DOHH2 (cell line): ENCODE measurements at regions not wholly inside any gene's neighbourhood (a gene's known extent, or its start where the extent isn't known, plus 50 kb on each side); places are given as distances from the start of the nearest gene placed in this dataset.

ENCODE experiments used
- H3F3A ChIP-seq: fragments of 200-600 bp; sonication (generic), shearing (Covaris generic); 2 replicates; pipeline ENCODE4 v1.6.0; 2016; ENCODE audit warnings: antibody characterized with exemption, mild to moderate bottlenecking; ENCODE audit not compliant: control insufficient read depth, insufficient read depth
- H3K27ac ChIP-seq: fragments of 200-600 bp; sonication (generic); 2 replicates; pipeline ENCODE4 v1.5.1; 2014; ENCODE audit warnings: low read depth, mild to moderate bottlenecking, low read length, moderate library complexity
- H3K27me3 ChIP-seq: fragments of 200-600 bp; sonication (generic); 2 replicates; pipeline ENCODE4 v1.6.1; 2014; ENCODE audit warnings: mild to moderate bottlenecking, low read length, mixed read lengths; ENCODE audit not compliant: control insufficient read depth
- H3K36me3 ChIP-seq: fragments of 200-600 bp; sonication (generic); 2 replicates; pipeline ENCODE4 v1.6.1; 2014; ENCODE audit warnings: mild to moderate bottlenecking, low read length, moderate library complexity, mixed read lengths; ENCODE audit not compliant: control insufficient read depth
- H3K4me1 ChIP-seq: fragments of 200-600 bp; sonication (generic); 2 replicates; pipeline ENCODE4 v1.6.1; 2014; ENCODE audit warnings: mild to moderate bottlenecking, low read length, mixed read lengths; ENCODE audit not compliant: control insufficient read depth
- H3K4me2 ChIP-seq: fragments of 200-600 bp; sonication (generic); 2 replicates; pipeline ENCODE4 v1.6.0; 2014; ENCODE audit warnings: mild to moderate bottlenecking, low read length, moderate library complexity
- H3K4me3 ChIP-seq: fragments of 200-600 bp; sonication (generic); 2 replicates; pipeline ENCODE4 v1.5.1; 2014; ENCODE audit warnings: mild to moderate bottlenecking, low read length, mixed read lengths
- H3K79me2 ChIP-seq: fragments of 200-600 bp; sonication (generic); 2 replicates; pipeline ENCODE4 v1.6.1; 2014; ENCODE audit warnings: mild to moderate bottlenecking, low read length, mixed read lengths; ENCODE audit not compliant: control insufficient read depth
- H3K9me2 ChIP-seq: fragments of 200-600 bp; sonication (generic); replicated peaks from 2 replicates; pipeline ENCODE4 v1.6.1; 2014; ENCODE audit warnings: mild to moderate bottlenecking, low read length, mixed read lengths; ENCODE audit not compliant: control insufficient read depth
- H3K9me3 ChIP-seq: fragments of 200-600 bp; sonication (generic); 2 replicates; pipeline ENCODE4 v1.6.1; 2014; ENCODE audit warnings: antibody characterized with exemption, low read length, mixed read lengths; ENCODE audit not compliant: control insufficient read depth, insufficient read depth
- H4K20me1 ChIP-seq: fragments of 200-600 bp; sonication (generic); 2 replicates; pipeline ENCODE4 v1.6.0; 2014; ENCODE audit warnings: low read depth, mild to moderate bottlenecking, antibody characterized with exemption, low read length, moderate library complexity; ENCODE audit not compliant: control insufficient read depth, insufficient read depth
- CTCF ChIP-seq: fragments of 200-600 bp; sonication (generic); IDR thresholded peaks from one replicate; pipeline ENCODE4 v1.5.1; 2014; ENCODE audit warnings: antibody characterized with exemption, mild to moderate bottlenecking, low read depth, low read length; ENCODE audit not compliant: poor library complexity, severe bottlenecking
- EZH2phosphoT487 ChIP-seq: fragments of 200-600 bp; sonication (generic); IDR thresholded peaks from 2 replicates; pipeline ENCODE4 v1.6.1; 2017; ENCODE audit warnings: borderline replicate concordance, mild to moderate bottlenecking, antibody characterized with exemption, low read length, moderate library complexity, mixed read lengths

- no peaks in the 10 kb centered on the region; the same call in 1 of the 2 replicates for H3K27me3 ChIP-seq
- no peaks in the 10 kb centered on the region for H3K9me2 ChIP-seq
- no peaks in the 10 kb centered on the region for H4K20me1 ChIP-seq
- no peak for TF ChIP-seq CTCF
- no peak for TF ChIP-seq EZH2phosphoT487
- no peaks in the 10 kb centered on the region for H3K36me3 ChIP-seq
- H3F3A ChIP-seq, result no peaks in the 10 kb centered on the region
- no peak overlapping the region for H3K27ac ChIP-seq
- no peaks in the 10 kb centered on the region for H3K79me2 ChIP-seq
- no peak overlapping the region for H3K4me3 ChIP-seq
- no peaks in the 10 kb centered on the region for H3K4me1 ChIP-seq
- H3K4me2 ChIP-seq, result no peak overlapping the region
- H3K9me3 ChIP-seq, result no peaks in the 10 kb centered on the region
Measured at GRCh38 chr1:47611992-47612391, 174.1 kb downstream of the FOXD2 start.

GRCh38 chr1:47612819-47613218 is 175.0 kb downstream of the FOXD2 start:
- no peak overlapping the region for H3K4me3 ChIP-seq
- no peaks in the 10 kb centered on the region for H3K36me3 ChIP-seq
- H3K4me2 ChIP-seq, result no peak overlapping the region
- no peaks in the 10 kb centered on the region for H4K20me1 ChIP-seq
- no peak overlapping the region for H3K27ac ChIP-seq
- no peaks in the 10 kb centered on the region for H3F3A ChIP-seq
- no peaks in the 10 kb centered on the region; the same call in 1 of the 2 replicates for H3K27me3 ChIP-seq
- no peaks in the 10 kb centered on the region for H3K79me2 ChIP-seq
- H3K9me2 ChIP-seq, result no peaks in the 10 kb centered on the region
- TF ChIP-seq EZH2phosphoT487 (no peak), CTCF (no peak)
- H3K9me3 ChIP-seq, result no peaks in the 10 kb centered on the region
- H3K4me1 ChIP-seq, result no peaks in the 10 kb centered on the region

- H4K20me1 ChIP-seq, result no peaks in the 10 kb centered on the region
- no peak overlapping the region for H3K4me2 ChIP-seq
- H3K36me3 ChIP-seq, result no peaks in the 10 kb centered on the region
- H3K9me3 ChIP-seq, result no peaks in the 10 kb centered on the region
- no peak overlapping the region for H3K27ac ChIP-seq
- H3K4me1 ChIP-seq, result no peaks in the 10 kb centered on the region
- no peaks in the 10 kb centered on the region for H3K79me2 ChIP-seq
- TF ChIP-seq CTCF (no peak), EZH2phosphoT487 (no peak)
- no peaks in the 10 kb centered on the region for H3F3A ChIP-seq
- H3K9me2 ChIP-seq, result no peaks in the 10 kb centered on the region
- no peak overlapping the region for H3K4me3 ChIP-seq
- H3K27me3 ChIP-seq, result no peaks in the 10 kb centered on the region; the same call in 1 of the 2 replicates
Measured at GRCh38 chr1:47616036-47616435, 178.2 kb downstream of the FOXD2 start.
